Astrocyte (in vitro differentiated cells and primary cell): ENCODE measurements at regions not wholly inside any gene's neighbourhood (a gene's known extent, or its start where the extent isn't known, plus 50 kb on each side); places are given as distances from the start of the nearest gene placed in this dataset.

ENCODE experiments used
- CTCF ChIP-seq: IDR thresholded peaks from 2 replicates; pipeline ENCODE4 v1.5.1; 2011; ENCODE audit warnings: low read depth, mild to moderate bottlenecking, inconsistent platforms, low read length, moderate library complexity; ENCODE audit not compliant: insufficient read depth
- EZH2 ChIP-seq: IDR thresholded peaks from 2 replicates; pipeline ENCODE4 v1.6.1; 2012; ENCODE audit warnings: mild to moderate bottlenecking, low read length, inconsistent platforms; ENCODE audit not compliant: insufficient read depth

GRCh38 chr5:93022796-93023447 is 558.1 kb downstream of the NR2F1-AS1 start:
- TF ChIP-seq CTCF (no peak), EZH2 (no peak)
